ENCODE measurements at regions not wholly inside any gene's neighbourhood (a gene's known extent, or its start where the extent isn't known, plus 50 kb on each side); places are given as distances from the start of the nearest gene placed in this dataset.

- no peaks in the 10 kb centered on the region for H3K36me3 ChIP-seq (replicated peaks in 1 of 2)
- no peak for DNase-seq
- H3K4me3 ChIP-seq, result no peak overlapping the region
- H3K4me1 ChIP-seq (replicated peaks in 1 of 2), result peaks cover 8 to 10% of the 10 kb centered on the region in 2 donors
- 74 to 91% (median 87%) methylated on average over 8 of the region's 8 CpGs for WGBS, 4 donors
- no peak for TF ChIP-seq POLR2A (IDR thresholded peaks at IDR 0.05)
- TF ChIP-seq CTCF (IDR thresholded peaks at IDR 0.05), result no peak
- H3K9me3 ChIP-seq (replicated peaks in 1 of 3), result no peaks in the 10 kb centered on the region
- H3K27ac ChIP-seq, result peak overlapping the region in 1 of 5 donors; percentile 8
- H3K27me3 ChIP-seq, result no peaks in the 10 kb centered on the region
- intact Hi-C loops (cut with DNase I), result no loop called here
Observed at GRCh38 chr2:120904379-120904778, 168.7 kb downstream of the GLI2 start.

GRCh38 chr2:120904830-120905234, 169.2 kb downstream of the GLI2 start:
- WGBS, 4 donors, result 66 to 82% (median 79%) methylated on average over 5 of the region's 5 CpGs

GRCh38 chr2:120905298-120905697, 169.6 kb downstream of the GLI2 start:
- Histone ChIP-seq H3K4me3 (no peak overlapping the region), H3K9me3 (replicated peaks in 1 of 3) (no peaks in the 10 kb centered on the region), H3K4me1 (replicated peaks in 1 of 2) (peaks cover 8 to 10% of the 10 kb centered on the region in 2 donors), H3K36me3 (replicated peaks in 1 of 2) (no peaks in the 10 kb centered on the region), H3K27me3 (no peaks in the 10 kb centered on the region), H3K27ac (peak overlapping the region in 1 of 5 donors; percentile 8)
- no peak for DNase-seq
- intact Hi-C loops (cut with DNase I), result no loop called here
- TF ChIP-seq CTCF (IDR thresholded peaks at IDR 0.05) (no peak), POLR2A (IDR thresholded peaks at IDR 0.05) (no peak)
- WGBS, 4 donors, result 70 to 93% (median 79%) methylated on average over 3 to 5 of the region's 5 CpGs

More at GRCh38 chr2:120904830-120905234, 169.2 kb downstream of the GLI2 start:
- Histone ChIP-seq H3K9me3 (replicated peaks in 1 of 3) (no peaks in the 10 kb centered on the region), H3K36me3 (replicated peaks in 1 of 2) (no peaks in the 10 kb centered on the region), H3K27ac (peak overlapping the region in 1 of 5 donors; percentile 8), H3K4me1 (replicated peaks in 1 of 2) (peaks cover 8 to 10% of the 10 kb centered on the region in 2 donors), H3K27me3 (no peaks in the 10 kb centered on the region), H3K4me3 (no peak overlapping the region)
- TF ChIP-seq POLR2A (IDR thresholded peaks at IDR 0.05) (no peak), CTCF (IDR thresholded peaks at IDR 0.05) (no peak)
- intact Hi-C loops (cut with DNase I), result no loop called here
- no peak for DNase-seq

GRCh38 chr2:120905824-120906571, 170.3 kb downstream of the GLI2 start:
- TF ChIP-seq CTCF (IDR thresholded peaks at IDR 0.05) (no peak), POLR2A (IDR thresholded peaks at IDR 0.05) (no peak)
- Histone ChIP-seq H3K27ac (no peak overlapping the region), H3K27me3 (no peaks in the 10 kb centered on the region), H3K4me1 (replicated peaks in 1 of 2) (peaks cover 6 to 7% of the 10 kb centered on the region in 2 donors), H3K36me3 (replicated peaks in 1 of 2) (no peaks in the 10 kb centered on the region), H3K4me3 (no peak overlapping the region), H3K9me3 (replicated peaks in 1 of 3) (no peaks in the 10 kb centered on the region)
- WGBS, 4 donors, result 85 to 100% (median 91%) methylated on average over 3 to 19 of the region's 19 CpGs
- intact Hi-C loops (cut with DNase I), result no loop called here
- no peak for DNase-seq
